HL-60 (cell line): ENCODE measurements at regions not wholly inside any gene's neighbourhood (a gene's known extent, or its start where the extent isn't known, plus 50 kb on each side); places are given as distances from the start of the nearest gene placed in this dataset.

ENCODE experiments used
- DNase-seq, 2 experiments: peaks; one replicate each; pipeline ENCODE4 v3.0.0-alpha.2; 2010 to 2020; ENCODE audit warnings: low read depth in 1 of 2, low spot score in 1 of 2
- H3K27ac ChIP-seq: fragments of 250-450 bp; sonication (Bioruptor Pico); replicated peaks from 2 replicates; pipeline ENCODE4 v1.5.1; 2020; ENCODE audit warnings: mild to moderate bottlenecking, moderate library complexity
- H3K27me3 ChIP-seq: fragments of 250-450 bp; sonication (Bioruptor Pico); 2 replicates; pipeline ENCODE4 v1.5.1; 2021; ENCODE audit warnings: mild to moderate bottlenecking, moderate library complexity; ENCODE audit not compliant: insufficient read depth, poor library complexity, severe bottlenecking
- H3K4me3 ChIP-seq: replicated peaks from 2 replicates; pipeline ENCODE4 v1.5.1; 2011; ENCODE audit warnings: mild to moderate bottlenecking, control low read depth, low read length; ENCODE audit not compliant: insufficient read depth
- CTCF ChIP-seq: IDR thresholded peaks from one replicate; pipeline ENCODE4 v1.5.1; 2011; ENCODE audit warnings: low read length, control low read depth, inconsistent platforms; ENCODE audit not compliant: insufficient read depth
- GABPA ChIP-seq: IDR thresholded peaks from 2 replicates; pipeline ENCODE4 v1.6.1; 2012; ENCODE audit warnings: low read depth
- POLR2AphosphoS5 ChIP-seq: IDR thresholded peaks from 2 replicates; pipeline ENCODE4 v1.6.1; 2012; ENCODE audit warnings: low read depth
- SPI1 ChIP-seq: IDR thresholded peaks from 2 replicates; pipeline ENCODE4 v1.6.1; 2012; ENCODE audit warnings: low read depth, mild to moderate bottlenecking, borderline replicate concordance
- TF ChIP-seq, protein P1 (sequence below): IDR thresholded peaks from 2 replicates; pipeline ENCODE4 v1.6.1; 2012; ENCODE audit warnings: low read depth; ENCODE audit not compliant: insufficient replicate concordance

GRCh38 chr3:21860082-21860475, 109.1 kb upstream of the ZNF385D start:
- no peak overlapping the region for H3K27ac ChIP-seq
- no peak for TF ChIP-seq POLR2AphosphoS5
- no peak for TF ChIP-seq CTCF
- TF ChIP-seq, protein P1, sequence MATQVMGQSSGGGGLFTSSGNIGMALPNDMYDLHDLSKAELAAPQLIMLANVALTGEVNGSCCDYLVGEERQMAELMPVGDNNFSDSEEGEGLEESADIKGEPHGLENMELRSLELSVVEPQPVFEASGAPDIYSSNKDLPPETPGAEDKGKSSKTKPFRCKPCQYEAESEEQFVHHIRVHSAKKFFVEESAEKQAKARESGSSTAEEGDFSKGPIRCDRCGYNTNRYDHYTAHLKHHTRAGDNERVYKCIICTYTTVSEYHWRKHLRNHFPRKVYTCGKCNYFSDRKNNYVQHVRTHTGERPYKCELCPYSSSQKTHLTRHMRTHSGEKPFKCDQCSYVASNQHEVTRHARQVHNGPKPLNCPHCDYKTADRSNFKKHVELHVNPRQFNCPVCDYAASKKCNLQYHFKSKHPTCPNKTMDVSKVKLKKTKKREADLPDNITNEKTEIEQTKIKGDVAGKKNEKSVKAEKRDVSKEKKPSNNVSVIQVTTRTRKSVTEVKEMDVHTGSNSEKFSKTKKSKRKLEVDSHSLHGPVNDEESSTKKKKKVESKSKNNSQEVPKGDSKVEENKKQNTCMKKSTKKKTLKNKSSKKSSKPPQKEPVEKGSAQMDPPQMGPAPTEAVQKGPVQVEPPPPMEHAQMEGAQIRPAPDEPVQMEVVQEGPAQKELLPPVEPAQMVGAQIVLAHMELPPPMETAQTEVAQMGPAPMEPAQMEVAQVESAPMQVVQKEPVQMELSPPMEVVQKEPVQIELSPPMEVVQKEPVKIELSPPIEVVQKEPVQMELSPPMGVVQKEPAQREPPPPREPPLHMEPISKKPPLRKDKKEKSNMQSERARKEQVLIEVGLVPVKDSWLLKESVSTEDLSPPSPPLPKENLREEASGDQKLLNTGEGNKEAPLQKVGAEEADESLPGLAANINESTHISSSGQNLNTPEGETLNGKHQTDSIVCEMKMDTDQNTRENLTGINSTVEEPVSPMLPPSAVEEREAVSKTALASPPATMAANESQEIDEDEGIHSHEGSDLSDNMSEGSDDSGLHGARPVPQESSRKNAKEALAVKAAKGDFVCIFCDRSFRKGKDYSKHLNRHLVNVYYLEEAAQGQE: no peak
- TF ChIP-seq GABPA: no peak
- TF ChIP-seq SPI1: no peak
- no peak overlapping the region for H3K4me3 ChIP-seq
- DNase-seq: no peak
- no peaks in the 10 kb centered on the region for H3K27me3 ChIP-seq

- no peak for DNase-seq
- no peak for TF ChIP-seq GABPA
- TF ChIP-seq CTCF: no peak
- no peak for TF ChIP-seq POLR2AphosphoS5
- TF ChIP-seq, protein P1: no peak
- TF ChIP-seq SPI1: no peak
- H3K27ac ChIP-seq: no peak overlapping the region
Observed at GRCh38 chr3:21860657-21861056, 109.6 kb upstream of the ZNF385D start.

GRCh38 chr3:21876782-21877181, 125.8 kb upstream of the ZNF385D start:
- Histone ChIP-seq H3K4me3 (no peak overlapping the region), H3K27ac (no peak overlapping the region), H3K27me3 (no peaks in the 10 kb centered on the region)
- no peak for DNase-seq
- TF ChIP-seq CTCF (no peak), SPI1 (no peak), POLR2AphosphoS5 (no peak), GABPA (no peak)
- TF ChIP-seq, protein P1: no peak

More at GRCh38 chr3:21860657-21861056, 109.6 kb upstream of the ZNF385D start:
- Histone ChIP-seq H3K27me3 (no peaks in the 10 kb centered on the region), H3K4me3 (no peak overlapping the region)
